ENCODE measurements at regions not wholly inside any gene's neighbourhood (a gene's known extent, or its start where the extent isn't known, plus 50 kb on each side); places are given as distances from the start of the nearest gene placed in this dataset.

DNA sequence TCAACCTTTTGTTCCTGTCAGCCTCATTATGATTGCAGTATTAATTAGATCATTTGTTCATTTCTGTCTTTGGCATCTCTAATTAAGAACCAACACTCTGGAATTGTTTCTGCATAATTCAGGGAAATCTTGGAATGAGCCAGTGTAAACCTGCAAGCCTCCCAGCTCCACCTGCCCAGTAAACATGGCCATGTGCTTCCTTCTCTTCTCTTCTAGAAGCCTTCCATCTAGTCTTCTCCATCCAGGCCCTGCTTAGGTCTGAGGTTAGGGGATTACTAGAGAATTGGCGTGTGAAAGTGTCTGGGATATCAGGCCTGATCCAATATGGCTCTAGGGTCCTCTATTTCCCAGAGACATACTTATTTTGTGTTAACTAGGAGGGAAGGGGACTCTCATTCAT is 528.0 kb downstream of the AACS start:
- TF ChIP-seq, protein P1, sequence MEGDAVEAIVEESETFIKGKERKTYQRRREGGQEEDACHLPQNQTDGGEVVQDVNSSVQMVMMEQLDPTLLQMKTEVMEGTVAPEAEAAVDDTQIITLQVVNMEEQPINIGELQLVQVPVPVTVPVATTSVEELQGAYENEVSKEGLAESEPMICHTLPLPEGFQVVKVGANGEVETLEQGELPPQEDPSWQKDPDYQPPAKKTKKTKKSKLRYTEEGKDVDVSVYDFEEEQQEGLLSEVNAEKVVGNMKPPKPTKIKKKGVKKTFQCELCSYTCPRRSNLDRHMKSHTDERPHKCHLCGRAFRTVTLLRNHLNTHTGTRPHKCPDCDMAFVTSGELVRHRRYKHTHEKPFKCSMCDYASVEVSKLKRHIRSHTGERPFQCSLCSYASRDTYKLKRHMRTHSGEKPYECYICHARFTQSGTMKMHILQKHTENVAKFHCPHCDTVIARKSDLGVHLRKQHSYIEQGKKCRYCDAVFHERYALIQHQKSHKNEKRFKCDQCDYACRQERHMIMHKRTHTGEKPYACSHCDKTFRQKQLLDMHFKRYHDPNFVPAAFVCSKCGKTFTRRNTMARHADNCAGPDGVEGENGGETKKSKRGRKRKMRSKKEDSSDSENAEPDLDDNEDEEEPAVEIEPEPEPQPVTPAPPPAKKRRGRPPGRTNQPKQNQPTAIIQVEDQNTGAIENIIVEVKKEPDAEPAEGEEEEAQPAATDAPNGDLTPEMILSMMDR (conservative IDR thresholded peaks at IDR 0.05; ENCODE audit: low read depth in 2 of 2) = no peak
- no peak for TF ChIP-seq ZNF114 (CRISPR knock-in tag; IDR thresholded peaks at IDR 0.05)
- TF ChIP-seq CREB1 (CRISPR knock-in tag; IDR thresholded peaks at IDR 0.05; ENCODE audit: low read depth) = no peak
- TF ChIP-seq JUNB (IDR thresholded peaks at IDR 0.05; ENCODE audit: unreplicated experiment) = no peak
- TF ChIP-seq, protein P2, sequence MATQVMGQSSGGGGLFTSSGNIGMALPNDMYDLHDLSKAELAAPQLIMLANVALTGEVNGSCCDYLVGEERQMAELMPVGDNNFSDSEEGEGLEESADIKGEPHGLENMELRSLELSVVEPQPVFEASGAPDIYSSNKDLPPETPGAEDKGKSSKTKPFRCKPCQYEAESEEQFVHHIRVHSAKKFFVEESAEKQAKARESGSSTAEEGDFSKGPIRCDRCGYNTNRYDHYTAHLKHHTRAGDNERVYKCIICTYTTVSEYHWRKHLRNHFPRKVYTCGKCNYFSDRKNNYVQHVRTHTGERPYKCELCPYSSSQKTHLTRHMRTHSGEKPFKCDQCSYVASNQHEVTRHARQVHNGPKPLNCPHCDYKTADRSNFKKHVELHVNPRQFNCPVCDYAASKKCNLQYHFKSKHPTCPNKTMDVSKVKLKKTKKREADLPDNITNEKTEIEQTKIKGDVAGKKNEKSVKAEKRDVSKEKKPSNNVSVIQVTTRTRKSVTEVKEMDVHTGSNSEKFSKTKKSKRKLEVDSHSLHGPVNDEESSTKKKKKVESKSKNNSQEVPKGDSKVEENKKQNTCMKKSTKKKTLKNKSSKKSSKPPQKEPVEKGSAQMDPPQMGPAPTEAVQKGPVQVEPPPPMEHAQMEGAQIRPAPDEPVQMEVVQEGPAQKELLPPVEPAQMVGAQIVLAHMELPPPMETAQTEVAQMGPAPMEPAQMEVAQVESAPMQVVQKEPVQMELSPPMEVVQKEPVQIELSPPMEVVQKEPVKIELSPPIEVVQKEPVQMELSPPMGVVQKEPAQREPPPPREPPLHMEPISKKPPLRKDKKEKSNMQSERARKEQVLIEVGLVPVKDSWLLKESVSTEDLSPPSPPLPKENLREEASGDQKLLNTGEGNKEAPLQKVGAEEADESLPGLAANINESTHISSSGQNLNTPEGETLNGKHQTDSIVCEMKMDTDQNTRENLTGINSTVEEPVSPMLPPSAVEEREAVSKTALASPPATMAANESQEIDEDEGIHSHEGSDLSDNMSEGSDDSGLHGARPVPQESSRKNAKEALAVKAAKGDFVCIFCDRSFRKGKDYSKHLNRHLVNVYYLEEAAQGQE (IDR thresholded peaks at IDR 0.05; ENCODE audit: unreplicated experiment) = no peak
- TF ChIP-seq POLR2AphosphoS5 (IDR thresholded peaks at IDR 0.05; ENCODE audit: low read depth) = no peak
- TF ChIP-seq EZH2 (IDR thresholded peaks at IDR 0.05; ENCODE audit: low read depth, unreplicated experiment) = no peak
- no peak for TF ChIP-seq EZH2phosphoT487 (IDR thresholded peaks at IDR 0.05; ENCODE audit: unreplicated experiment)
- TF ChIP-seq, protein P3, sequence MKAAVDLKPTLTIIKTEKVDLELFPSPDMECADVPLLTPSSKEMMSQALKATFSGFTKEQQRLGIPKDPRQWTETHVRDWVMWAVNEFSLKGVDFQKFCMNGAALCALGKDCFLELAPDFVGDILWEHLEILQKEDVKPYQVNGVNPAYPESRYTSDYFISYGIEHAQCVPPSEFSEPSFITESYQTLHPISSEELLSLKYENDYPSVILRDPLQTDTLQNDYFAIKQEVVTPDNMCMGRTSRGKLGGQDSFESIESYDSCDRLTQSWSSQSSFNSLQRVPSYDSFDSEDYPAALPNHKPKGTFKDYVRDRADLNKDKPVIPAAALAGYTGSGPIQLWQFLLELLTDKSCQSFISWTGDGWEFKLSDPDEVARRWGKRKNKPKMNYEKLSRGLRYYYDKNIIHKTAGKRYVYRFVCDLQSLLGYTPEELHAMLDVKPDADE (IDR thresholded peaks at IDR 0.05) = no peak
- no peak for TF ChIP-seq NANOG (IDR thresholded peaks at IDR 0.05; ENCODE audit: borderline replicate concordance)
- no peak for TF ChIP-seq ZNF331 (CRISPR knock-in tag; IDR thresholded peaks at IDR 0.05; ENCODE audit: low read depth)
- TF ChIP-seq, protein P4, sequence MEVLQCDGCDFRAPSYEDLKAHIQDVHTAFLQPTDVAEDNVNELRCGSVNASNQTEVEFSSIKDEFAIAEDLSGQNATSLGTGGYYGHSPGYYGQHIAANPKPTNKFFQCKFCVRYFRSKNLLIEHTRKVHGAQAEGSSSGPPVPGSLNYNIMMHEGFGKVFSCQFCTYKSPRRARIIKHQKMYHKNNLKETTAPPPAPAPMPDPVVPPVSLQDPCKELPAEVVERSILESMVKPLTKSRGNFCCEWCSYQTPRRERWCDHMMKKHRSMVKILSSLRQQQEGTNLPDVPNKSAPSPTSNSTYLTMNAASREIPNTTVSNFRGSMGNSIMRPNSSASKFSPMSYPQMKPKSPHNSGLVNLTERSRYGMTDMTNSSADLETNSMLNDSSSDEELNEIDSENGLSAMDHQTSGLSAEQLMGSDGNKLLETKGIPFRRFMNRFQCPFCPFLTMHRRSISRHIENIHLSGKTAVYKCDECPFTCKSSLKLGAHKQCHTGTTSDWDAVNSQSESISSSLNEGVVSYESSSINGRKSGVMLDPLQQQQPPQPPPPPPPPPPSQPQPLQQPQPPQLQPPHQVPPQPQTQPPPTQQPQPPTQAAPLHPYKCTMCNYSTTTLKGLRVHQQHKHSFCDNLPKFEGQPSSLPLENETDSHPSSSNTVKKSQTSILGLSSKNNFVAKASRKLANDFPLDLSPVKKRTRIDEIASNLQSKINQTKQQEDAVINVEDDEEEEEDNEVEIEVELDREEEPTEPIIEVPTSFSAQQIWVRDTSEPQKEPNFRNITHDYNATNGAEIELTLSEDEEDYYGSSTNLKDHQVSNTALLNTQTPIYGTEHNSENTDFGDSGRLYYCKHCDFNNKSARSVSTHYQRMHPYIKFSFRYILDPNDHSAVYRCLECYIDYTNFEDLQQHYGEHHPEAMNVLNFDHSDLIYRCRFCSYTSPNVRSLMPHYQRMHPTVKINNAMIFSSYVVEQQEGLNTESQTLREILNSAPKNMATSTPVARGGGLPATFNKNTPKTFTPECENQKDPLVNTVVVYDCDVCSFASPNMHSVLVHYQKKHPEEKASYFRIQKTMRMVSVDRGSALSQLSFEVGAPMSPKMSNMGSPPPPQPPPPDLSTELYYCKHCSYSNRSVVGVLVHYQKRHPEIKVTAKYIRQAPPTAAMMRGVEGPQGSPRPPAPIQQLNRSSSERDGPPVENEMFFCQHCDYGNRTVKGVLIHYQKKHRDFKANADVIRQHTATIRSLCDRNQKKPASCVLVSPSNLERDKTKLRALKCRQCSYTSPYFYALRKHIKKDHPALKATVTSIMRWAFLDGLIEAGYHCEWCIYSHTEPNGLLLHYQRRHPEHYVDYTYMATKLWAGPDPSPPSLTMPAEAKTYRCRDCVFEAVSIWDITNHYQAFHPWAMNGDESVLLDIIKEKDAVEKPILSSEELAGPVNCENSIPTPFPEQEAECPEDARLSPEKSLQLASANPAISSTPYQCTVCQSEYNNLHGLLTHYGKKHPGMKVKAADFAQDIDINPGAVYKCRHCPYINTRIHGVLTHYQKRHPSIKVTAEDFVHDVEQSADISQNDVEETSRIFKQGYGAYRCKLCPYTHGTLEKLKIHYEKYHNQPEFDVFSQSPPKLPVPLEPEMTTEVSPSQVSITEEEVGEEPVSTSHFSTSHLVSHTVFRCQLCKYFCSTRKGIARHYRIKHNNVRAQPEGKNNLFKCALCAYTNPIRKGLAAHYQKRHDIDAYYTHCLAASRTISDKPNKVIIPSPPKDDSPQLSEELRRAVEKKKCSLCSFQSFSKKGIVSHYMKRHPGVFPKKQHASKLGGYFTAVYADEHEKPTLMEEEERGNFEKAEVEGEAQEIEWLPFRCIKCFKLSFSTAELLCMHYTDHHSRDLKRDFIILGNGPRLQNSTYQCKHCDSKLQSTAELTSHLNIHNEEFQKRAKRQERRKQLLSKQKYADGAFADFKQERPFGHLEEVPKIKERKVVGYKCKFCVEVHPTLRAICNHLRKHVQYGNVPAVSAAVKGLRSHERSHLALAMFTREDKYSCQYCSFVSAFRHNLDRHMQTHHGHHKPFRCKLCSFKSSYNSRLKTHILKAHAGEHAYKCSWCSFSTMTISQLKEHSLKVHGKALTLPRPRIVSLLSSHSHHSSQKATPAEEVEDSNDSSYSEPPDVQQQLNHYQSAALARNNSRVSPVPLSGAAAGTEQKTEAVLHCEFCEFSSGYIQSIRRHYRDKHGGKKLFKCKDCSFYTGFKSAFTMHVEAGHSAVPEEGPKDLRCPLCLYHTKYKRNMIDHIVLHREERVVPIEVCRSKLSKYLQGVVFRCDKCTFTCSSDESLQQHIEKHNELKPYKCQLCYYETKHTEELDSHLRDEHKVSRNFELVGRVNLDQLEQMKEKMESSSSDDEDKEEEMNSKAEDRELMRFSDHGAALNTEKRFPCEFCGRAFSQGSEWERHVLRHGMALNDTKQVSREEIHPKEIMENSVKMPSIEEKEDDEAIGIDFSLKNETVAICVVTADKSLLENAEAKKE (CRISPR knock-in tag; IDR thresholded peaks at IDR 0.05) = no peak
- TF ChIP-seq STAT1 (IDR thresholded peaks at IDR 0.05; ENCODE audit: unreplicated experiment) = no peak
